SKM-1 (cell line): ENCODE measurements at regions not wholly inside any gene's neighbourhood (a gene's known extent, or its start where the extent isn't known, plus 50 kb on each side); places are given as distances from the start of the nearest gene placed in this dataset.
"Not testable (repeated sequence)": the region's sequence is repeated elsewhere in the genome, so short reads cannot be mapped to it uniquely, and the experiment has no call there.

ENCODE experiments used
- DNase-seq: peaks from one replicate; lab custom pipeline; 2025; ENCODE audit not compliant: unreplicated experiment; lab: John Stamatoyannopoulos, UW

DNA sequence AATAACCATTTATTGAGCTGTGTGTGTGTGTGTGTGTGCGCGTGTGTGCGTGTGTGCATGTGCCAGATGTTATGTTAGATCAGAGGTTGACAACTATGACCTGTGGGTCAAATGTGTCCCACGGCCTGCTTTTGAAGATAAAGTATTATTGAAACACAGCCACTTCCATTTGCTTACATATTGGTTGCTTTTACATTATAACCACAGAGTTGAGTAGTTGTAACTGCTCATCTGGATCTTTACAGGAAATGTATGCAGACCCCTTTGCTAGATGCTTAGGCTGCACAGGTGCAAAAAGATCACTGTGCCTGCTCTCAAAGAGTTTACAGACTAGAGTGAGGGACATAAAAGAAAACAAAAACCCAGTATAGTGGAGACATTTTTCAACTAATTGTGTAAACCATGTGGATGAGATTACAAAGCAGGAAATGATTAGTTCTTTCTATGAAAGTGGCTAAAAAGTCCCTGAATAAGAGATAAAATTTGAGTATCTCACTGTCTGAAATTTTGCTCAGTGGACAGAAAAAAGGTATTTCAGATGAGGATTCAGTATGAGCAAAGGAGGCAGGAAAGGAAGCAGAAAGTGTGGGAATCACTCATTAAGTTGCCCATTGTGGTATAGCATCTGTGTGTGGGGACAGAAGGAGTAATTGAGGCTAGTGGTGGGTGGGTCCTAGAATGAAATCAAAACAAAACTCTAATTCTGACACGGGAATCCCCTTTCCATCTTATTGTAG is 188.4 kb downstream of the PAH start:
- no peak for DNase-seq

DNA sequence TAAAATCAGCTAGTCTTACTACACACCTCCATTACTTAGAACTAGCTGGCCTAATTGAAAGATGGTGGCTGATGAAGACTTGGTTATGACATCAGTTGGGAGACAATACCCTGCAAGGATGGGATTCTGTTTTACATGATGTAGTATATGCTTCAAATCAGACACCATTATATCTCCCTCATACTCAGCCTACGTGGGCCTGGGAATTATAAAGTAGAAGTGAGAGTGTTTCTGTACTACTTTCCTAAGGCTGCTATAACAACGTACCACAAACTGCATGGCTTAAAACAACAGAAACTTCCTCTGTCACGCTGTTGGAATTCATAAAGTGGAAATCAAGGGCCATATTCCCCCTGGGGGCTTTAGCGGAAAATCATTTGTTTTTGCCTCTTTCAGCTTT is 190.4 kb downstream of the PAH start:
- no peak for DNase-seq

DNA sequence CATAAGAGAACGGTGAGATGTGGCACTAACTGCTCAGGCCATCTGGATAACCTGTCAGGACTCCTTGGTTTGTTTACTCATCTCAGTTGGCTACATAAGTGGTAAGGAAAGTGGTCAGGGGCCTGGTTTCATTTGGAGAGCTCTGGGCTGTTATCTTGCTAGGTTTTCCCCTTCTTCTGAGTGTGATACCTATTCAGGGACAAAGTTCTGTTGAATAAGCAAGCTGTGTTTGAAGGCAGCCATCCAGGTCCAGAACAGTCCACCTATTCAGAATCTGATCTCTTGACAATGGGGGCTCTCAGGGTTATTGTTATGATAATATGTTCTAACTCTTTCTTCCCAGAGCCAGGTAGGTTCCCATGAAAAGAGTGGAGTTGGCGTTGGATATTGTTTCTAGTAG is 194.9 kb downstream of the PAH start:
- DNase-seq = no peak

DNA sequence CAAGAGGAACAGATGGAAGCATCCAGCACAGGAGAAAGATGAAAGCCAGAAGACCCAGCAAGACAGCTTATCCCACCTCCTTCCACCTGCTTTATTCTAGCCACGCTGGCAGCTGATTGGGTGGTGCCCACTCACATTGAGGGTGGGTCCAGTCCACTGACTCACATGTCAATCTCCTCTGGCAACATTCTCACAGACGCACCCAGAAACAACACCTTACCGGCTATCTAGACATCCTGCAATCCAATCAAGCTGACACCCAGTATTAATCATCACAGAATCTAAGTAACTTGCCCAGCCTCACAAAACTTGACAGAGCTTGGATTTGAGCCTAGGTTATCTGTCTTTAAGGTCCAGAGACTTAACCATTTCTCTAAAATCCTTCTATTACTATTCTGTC is 208.9 kb downstream of the PAH start:
- no peak for DNase-seq

DNA sequence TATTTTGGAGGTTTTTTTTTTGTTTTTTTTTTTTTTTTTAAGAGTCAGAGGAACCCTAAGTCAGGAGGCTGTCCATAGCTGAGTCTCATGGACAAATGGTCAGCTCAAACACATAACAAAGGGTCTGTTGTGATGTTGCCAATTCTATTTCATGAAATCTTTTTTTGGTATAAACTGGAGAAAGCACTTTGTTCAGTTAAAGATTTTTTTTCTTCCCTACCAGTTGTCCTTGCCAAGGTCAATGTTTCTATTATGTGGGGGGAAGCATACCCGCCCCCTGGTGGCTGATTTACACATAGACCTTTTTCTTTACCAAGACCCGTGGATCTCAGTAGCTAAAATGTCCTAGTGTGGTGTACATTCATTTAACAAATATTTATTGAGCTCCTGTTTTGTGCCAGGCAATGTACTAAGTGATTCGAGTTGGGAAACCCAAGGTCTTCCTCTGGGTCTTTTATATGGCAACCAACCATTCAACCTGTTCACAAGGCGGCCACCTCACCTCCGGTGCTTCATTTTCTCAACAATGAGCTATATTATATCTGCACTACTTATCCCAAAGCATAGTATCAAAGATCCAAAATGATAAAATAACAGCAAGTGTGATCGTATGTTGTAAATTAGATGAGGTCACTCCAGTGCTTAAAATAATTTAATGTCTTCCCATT is 214.5 kb downstream of the PAH start:
- DNase-seq = no peak

DNA sequence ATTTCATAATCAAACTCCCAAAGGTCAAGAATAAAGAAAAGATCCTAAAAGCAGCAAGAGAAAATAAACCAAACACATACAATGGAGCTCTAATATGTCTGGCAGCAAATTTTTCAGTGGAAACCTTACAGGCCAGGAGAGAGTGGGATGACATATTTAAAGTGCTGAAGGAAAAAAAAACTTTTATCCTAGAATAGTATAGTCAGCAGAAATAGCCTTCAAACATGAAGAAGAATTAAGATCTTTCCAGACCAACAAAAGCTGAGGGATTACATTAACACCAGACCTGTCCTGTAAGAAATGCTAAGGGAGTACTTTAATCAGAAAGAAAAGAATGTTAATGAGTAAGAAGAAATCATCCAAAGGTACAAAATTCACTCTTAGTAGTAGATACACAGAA is 215.7 kb upstream of the IGF1 start:
- no peak for DNase-seq

DNA sequence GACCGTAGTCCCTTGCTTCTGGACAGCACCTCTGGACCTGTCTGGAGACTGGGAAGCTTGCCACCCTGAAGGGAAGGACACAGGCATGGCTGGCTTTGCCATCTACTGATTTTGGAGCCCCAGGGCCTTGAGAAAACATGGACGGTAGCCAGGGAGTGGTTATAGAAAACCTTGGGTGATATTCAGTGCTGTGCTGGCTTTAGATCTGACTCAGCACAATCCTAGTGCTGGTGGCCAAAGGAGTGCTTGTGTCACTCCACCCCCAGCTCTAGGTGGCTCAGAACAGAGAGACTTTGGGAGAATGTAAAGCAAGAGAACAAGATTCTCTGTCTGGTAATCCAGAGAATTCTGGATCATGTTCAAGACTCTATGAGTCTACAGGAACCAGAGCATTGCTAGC is 214.5 kb upstream of the IGF1 start:
- no peak for DNase-seq

DNA sequence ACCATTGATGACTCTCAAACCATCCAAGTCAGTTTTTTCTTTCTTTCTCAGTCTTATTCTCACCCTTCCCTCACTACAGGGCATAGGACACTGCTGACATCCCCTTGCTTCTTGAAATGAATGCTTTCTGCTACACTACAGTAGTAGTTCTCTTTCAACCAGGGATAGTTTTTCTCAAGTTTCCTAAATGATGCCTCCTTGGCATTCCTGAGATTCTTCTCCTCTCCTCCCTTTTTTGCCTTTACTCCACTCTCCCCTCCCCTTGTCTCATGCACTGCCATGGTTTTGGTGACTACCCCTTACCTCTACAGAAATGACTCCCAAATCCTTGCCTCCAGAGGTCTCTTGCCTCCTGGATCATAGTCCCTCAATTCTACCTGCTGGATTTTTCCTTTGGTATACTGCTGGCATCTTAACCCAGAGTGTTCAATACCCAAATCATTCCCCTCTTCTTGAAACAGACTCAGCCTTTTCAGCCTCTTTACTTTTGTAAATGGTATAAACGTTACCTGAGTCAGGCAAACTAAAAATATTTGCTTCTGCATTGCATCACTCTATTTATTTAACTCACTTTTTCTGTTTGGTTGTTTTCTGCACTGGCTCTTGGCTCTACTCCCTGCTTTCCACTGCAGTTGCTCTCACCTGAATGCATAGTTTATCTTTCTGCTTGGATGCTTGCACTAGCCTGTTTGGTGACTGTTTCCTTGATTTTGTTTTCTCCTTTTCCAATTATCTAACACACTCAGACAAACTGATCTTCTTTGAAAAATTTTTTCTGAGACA is 211.6 kb upstream of the IGF1 start:
- no peak for DNase-seq

DNA sequence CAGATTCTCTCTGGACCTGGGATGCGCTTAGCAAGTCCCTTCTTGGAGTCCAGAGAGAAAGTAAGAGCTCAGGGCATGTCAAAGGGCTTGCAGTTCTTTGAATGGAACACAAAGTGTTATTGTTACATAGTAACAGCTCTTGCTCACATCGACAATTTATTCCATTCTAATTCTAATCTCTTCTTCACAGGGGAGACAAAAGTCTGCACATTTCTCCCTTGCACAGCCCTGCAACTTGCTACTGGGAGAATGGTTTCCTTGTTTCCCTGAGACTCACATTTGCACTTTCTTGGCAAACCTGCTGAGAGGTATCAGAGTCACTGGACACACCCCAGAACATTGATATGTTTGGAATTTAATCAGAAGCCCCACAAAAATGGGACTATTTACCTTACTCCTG is 209.9 kb upstream of the IGF1 start:
- DNase-seq = no peak

DNA sequence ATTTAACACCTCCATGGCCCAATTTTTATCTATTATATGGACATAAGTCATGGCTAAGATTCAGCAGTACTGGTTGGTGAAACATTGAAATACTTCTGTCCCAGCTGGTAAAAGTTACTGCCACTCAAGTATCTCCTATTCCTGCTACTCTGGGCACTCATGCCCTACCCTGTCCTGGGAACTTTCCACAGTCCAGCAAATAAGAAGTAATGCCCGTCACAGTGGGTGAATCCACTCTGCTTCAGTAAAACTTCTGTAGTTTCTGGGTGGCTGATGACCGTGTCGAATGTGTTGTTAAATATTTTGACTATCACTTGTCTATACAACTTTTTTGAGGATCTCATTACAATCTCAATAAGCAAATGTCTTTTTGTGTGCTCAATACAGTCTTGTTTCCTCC is 209.3 kb upstream of the IGF1 start:
- no peak for DNase-seq

DNA sequence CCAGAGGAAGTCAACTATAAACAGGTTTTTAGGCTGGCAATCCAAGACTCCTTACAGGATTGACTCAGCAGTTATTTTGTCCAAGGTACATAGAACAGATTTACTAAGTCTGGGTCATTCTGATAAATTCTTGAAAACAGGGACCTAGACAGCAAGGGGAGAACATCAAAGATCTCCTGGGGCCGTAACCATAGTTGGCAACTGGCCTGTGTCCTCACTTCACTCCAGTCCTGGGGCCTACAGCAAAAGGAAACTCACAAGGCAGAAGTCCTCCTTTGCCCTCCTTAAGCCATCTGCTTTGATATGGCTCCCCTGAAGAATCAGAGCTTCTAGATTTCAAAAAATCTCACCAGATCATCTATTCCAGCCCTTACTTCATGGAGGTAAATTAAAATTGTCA is 207.2 kb upstream of the IGF1 start:
- no peak for DNase-seq

DNA sequence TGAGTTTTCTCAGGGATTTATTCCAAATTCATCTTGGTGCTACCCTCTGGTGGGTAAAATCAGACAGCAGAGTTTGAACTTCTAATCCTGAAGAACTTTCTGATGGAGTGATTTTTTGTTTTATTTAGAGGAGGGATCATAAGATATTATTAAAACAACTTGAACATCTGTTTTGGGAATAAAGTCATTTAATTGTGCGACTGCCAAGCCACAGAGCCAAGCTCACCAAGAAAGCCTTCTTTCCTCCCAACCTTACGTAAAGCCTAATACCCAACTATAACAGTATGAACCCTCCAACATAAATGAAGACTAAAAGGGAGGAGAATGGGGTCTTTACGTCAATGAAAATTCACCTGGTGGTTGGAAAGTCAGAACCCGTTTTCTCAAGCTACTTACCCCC is 205.5 kb upstream of the IGF1 start:
- DNase-seq = no peak

DNA sequence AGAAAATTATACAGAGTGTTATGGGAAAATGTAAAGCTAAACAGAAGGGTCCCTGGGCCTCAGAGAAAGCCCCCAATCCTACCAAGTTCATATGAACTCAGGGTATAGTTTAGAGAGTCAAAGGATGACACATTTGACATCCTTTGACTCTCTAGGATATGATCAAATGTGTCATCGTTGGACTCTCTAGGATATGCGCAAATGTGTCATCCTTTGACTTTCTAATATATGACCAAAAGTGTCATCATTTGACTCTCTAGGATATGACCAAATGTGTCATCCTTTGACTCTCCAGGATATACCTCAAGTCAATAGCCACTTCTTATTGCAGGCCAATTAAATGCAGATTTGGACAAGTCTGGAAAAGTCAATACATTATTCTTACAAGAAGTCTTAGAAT is 204.8 kb upstream of the IGF1 start:
- no peak for DNase-seq

DNA sequence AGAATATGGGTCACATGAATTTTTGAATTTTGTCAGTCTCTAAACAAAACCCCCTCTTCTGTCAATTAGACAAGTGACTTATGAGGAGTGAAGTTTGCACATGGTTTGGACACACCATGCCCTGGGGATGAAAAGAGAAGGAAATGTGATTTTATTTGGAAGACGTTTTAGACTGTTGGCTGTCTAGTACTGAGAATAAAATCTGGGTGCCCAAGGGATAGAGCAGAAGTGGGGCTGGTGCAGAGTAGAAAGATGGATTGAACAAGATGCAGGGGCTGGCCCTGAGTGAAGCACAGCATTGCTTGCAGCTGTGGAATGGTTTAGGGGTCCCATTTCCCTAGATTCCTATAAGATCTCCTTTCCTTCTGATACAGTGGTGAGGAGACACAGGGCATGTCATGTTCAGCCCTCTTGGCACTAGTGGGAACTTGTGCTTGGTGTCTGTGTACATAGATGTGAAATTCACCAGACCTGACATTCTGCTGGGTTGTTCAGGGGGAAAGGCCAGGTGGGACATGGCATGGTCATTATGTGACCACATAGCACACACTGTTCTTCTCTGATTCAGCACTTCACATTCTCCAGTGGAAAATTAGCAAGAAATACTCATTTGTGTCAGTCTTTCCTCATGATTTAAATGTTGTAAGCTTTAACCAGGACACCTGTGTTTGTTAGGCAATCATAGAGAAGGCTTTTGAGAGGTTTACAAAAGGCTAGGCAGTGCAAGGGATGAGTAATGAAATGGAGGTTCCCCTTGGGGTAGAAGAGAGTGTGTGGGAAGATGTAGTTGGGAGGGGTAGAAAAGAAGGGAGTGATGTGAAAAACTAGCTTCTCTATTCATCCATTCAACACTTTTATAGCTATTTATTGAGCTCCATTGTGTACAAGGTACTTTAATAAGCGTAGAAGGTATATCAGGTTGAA is 202.3 kb upstream of the IGF1 start:
- DNase-seq = no peak

DNA sequence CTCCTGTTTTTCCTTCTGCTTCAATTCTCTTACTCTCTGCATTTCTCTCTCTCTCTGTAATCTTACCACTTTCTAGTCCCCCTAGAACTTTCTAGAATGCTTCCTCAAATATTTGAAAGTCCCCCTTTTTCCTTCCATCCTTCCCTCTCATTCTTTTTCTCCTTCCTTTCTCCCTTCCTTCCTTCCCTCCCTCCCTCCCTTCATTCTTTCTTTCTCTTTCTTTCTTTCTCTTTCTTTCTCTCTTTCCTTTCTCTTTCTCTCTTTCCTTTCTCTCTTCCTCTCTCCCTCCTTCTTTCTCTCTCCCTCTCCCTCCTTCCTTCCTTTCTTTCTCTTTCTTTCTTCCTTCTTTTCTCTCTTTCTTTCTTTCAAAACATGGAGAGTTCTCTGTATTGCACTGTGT is 201.4 kb upstream of the IGF1 start:
- no peak for DNase-seq

DNA sequence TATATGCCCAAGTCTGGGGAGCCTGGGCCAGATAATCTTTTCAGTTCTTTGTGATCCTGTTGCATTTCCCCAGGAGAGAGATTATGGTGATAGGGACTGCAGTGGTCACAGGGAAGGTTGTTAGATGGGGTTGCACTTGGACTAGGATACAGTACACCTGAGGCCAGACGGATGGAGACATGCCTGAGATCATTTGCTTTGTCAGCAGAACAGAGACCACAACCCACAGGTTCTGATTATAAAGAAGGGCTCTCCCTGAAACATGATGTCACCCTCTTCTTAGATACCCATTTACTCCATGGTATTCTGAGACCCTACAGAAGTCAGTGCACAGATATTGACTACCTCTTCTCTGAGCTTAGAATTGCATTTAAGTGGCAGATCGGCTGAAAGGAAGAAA is 200.9 kb upstream of the IGF1 start:
- no peak for DNase-seq

DNA sequence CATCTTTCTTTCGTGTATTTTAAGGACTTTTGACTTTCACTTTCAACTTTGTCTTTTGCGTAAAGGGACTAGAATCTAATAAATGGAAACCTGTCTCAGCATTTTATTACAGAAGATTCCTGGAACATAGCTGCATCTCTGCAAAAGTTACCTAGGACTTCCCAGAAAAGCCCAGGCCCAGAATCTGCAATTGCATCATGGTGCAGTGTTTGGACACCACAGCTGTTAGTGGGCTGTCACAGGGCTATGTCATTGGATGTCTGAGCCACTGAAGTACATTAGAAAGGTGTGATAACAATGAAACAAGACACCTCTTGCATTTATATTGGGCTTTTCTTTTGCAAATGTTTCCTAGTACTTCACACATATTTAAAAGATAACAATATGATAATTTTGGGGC is 199.9 kb upstream of the IGF1 start:
- DNase-seq = no peak

DNA sequence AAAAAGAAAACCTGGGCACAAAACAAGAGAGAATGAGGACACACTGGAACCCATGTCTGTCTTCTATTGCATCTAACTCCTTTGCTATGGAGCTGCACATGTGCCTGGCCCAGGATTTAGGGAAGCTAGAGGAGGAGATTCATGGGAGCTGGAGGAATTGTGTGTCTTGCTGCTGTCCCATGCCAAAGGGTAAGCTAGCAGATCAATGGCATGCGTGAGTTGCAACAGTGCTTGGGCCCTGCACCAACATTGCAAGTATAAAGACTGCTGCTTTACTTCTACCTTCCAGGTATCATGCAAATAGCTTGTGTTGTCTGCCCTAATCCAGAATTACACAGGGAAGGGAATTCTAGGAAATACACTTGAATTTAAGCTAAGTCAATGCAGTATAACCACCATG is 196.4 kb upstream of the IGF1 start:
- DNase-seq = no peak

DNA sequence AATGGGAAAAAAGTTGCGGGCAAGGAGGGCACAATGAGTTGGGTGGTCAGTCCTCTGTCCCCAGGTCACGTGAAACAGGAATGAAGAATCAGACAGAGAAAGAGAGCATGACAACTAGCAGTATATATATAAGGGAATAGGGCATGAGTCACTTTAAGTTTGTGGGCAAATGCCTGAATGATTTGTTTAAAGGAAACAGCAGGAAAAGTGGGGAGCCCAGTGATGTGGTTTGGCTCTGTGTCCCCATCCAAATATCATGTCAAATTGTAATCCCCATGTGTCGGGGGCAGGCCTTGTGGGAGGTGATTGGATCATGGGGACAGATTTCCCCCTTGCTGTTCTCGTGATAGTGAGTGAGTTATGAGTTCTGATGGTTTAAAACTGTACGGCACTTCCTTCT is 195.3 kb upstream of the IGF1 start:
- no peak for DNase-seq

DNA sequence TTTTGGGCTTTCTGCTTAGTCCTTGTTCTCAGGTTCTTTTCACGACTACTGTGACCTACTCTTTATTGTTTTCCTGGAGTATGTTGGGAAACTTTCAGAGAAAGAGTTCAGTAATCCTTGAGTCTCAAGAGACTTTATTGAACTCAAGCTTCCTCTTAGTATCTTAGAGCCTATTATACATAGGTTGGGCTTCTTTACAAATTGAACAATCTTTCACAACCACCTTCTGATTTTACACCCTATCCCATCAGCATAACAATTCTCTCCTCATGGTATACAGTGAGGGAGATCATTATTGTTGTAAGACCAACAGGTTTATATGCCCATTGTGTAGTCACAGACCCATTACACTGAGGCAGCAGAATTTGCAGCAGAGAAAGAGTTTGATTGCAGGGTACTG is 193.2 kb upstream of the IGF1 start:
- DNase-seq = no peak

DNA sequence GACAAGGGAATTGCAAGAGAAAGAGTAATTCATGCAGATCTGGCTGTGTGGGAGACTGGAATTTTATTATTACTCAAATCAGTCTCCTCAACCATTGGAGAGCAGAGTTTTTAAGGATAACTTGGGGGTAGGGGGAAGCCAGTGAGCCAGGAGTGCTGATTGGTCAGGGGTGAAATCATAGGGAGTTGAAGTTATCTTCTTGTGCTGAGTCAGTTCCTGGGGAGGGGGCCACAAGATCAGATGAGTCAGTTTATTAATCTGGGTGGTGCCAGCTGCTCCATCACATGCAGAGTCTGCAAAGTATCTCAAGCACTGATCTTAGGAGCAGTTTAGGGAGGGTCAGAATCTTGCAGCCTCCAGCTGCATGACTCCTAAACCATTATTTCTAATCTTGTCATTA is 191.8 kb upstream of the IGF1 start:
- DNase-seq = not testable (repeated sequence)
